NK-92 treated with Interleukin-12 subunit alpha and Interleukin-12 subunit beta, amount 100 ng/mL, for 24 hours (cell line): ENCODE measurements at regions not wholly inside any gene's neighbourhood (a gene's known extent, or its start where the extent isn't known, plus 50 kb on each side); places are given as distances from the start of the nearest gene placed in this dataset.
"Not testable (repeated sequence)": the region's sequence is repeated elsewhere in the genome, so short reads cannot be mapped to it uniquely, and the experiment has no call there.

Experiments used
- DNase-seq: peaks from one replicate; lab custom pipeline; 2025; lab: John Stamatoyannopoulos, UW

DNA sequence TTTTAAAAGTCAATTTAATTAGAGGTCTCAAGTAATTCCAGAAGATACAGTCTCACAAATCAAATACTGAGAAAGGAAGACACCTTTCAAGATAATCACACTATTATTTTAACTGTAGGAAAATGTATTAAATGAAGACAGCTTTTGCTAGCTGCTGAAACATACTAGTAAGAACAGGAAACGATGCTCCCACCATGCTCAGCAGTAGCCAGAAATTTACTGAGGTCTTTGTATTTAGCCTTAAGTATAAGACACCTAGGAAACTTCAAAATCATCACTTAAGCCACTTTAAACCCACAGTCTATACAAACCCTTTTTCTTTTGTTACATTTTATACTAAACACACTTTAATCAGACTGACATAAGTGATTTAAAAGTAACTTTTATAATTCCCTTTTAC is 72.7 kb upstream of the NPIPB12 start:
- not testable (repeated sequence) for DNase-seq

- not testable (repeated sequence) for DNase-seq
These were observed 75.6 kb upstream of the NPIPB12 start for GRCh38 chr16:29581764-29582163.

DNA sequence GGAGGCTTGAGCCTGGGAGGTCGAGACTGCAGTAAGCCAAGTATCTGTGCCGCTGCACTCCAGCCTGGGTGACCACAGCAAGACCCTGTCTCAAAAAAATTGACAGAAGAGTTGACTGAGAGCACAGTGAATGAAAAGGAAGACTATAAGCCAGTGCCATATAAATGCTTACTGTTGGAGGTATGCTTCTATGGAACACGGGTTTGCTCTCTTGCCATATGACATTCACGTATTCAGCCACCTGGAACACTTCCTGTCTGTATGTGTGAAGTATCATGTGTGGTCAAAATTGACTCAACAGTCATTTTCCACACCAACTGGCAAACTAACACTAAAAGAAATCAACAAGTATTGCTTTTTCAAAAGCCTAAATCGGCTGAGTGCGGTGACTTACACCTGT is 71.1 kb upstream of the SPN start:
- DNase-seq: not testable (repeated sequence)

DNA sequence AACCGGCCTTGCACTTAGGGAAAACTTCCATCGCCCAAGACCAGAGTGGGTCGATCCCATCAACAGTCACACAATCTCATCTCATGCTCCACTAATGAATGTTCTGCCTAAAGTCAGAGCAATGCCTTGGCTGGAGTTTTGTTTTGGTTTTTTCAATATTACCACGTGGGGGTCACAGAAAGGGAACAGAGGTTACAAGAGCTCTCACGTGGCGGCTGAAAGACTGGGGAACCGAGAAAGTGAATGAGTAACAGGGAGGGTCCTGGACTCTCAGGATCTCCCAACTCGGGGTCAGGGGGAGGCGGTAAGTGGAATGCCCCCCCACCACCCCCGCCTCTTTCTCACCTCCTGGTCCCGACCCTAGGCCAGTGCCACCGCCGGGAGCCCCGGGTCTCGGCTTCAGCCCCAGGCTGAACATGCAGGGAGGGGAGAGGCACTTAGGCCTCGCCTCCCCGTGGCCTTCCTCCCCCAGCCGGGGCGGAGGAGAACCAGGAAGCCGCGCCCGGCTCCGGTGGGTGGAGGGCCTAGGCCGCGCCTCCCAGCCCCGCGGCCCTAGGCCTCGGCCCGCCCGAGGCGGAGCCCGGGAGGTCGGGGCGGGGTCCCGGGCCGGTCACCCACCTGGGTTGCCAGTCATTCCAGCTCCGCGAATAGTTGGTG is 68.7 kb upstream of the SPN start:
- DNase-seq: peak; percentile 20

DNA sequence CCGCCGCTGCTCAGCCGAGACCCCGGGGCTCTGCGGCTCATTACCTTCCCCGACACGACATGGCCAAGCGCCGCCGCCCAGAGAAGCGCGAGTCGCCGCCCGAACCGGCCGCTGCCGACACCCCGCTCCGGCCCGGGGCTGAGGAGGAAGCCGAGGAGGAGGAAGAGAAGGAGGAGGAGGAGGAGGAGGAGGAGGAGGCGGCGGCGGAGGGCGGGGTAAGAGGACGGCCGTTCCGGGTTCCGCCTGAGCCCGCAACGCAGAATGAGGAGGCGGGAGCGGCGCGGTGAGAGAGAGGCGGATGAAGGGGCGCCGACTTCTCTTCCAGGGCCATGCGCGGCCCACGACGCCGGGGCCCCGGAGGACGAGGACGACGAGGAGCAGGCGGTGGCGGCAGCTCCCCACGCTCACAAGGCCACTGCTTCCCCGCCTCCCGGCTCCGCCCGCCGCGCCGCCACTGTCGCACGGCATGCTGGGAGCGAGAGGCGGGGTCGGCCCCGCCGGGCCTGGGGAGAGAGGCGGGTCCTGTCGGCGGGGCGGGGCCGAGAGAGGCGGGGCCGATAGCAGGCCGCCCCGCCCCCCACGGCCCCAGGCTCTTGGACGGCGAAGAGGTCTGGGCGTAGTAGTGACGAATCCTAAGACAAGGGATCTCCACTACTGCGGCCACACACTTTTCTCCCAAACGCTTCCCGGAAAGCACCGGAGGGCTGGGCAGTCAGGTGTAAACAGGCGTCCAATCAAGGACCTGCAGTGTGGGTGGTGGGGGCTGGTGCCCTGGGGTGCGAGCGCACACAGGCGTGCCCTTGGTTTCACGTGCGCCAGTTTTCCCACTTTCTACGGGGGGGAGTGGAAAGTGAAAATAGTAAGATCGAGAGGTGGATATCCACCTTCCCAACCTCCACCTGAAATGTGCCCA is 67.9 kb upstream of the SPN start:
- DNase-seq: peak; percentile 88

GRCh38 chr16:29597030-29597429 is 66.0 kb upstream of the SPN start:
- DNase-seq: not testable (repeated sequence)

GRCh38 chr16:29600111-29601000 is 62.7 kb upstream of the SPN start:
- not testable (repeated sequence) for DNase-seq

DNA sequence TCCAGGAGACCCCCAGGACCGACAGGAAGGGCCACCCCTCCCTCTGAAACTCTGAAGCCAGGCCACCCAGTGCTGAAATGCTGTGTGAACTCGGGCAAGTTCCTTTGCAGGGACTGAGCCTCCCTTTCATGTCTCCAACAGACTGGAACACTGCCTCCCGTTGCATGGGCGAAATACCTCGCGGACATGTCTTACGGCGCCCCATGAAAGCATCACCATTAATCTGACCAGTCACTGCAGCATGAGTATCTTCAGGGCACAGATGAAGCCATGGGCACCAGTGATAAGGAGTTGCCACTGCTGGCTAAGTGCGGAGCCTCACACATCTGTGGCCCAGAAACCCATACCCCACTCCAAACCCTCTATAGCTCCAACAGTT is 60.8 kb upstream of the SPN start:
- DNase-seq: not testable (repeated sequence)

DNA sequence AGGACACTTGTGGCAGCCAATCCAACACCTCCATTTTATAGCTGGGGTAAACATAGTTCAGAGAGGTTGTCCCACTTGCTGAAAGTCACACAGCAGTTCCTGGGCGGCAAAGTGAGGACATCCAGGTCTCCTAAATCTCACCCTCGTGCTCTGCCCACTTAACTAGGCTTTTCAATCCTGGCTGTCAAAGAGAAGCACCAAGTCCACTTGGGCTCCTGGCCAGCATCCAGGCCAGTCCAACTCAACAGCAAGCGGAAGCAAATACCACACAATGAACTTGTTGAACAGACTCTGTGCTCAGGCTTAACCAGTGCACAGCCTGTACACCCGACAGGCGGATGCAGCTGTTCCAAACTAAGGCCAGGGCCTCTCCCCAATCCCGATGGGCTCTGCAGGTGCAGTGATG is 60.4 kb upstream of the SPN start:
- not testable (repeated sequence) for DNase-seq

DNA sequence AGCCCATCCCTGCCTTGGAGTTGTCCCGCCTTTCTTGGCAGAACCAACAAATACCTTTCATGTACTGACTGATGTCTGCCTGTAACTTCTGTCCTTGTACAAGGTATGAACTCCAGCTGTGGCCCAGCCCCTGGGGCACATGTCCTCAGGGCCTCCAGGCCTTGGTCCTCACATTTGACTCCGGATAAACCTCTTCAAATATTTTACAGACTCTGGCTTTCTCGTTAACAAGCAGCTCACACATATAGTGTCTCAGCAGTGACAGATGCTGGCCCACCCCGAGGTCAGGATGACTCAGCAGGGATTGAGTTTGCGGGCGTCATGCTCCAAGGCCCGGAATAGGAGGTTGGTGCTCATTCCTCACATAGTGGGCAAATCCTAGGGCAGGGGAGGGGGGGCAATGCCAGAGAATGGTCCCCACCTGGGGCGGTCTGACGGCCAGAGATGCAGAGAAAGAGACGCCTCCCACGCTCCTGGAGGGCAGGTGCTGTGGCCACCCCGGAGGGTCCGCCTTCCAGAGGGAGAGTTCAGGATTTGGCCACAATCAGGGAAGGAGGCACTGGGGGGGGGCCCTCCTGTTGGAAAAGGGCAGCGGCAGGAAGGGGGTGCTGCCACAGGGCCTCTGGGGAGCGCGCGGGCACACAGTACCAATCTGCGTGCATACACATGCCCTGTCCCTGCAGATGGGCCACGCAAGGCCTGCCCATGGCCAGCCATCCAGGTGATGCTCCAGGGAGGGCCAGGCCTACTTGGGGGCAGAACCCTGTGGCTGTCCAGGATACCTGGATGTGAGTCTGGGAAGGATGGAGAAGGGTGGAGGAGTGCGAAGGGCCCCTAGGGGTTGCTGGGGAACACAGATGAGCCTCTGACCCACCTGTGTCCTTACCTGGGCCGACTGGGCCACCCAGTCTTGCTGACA is 58.2 kb upstream of the SPN start:
- not testable (repeated sequence) for DNase-seq

- not testable (repeated sequence) for DNase-seq
These were observed 57.3 kb upstream of the SPN start for GRCh38 chr16:29605593-29606205.

- DNase-seq: not testable (repeated sequence)
These were observed 56.2 kb upstream of the SPN start for GRCh38 chr16:29606669-29607427.

GRCh38 chr16:29607428-29607823 is 55.6 kb upstream of the SPN start:
- not testable (repeated sequence) for DNase-seq

DNA sequence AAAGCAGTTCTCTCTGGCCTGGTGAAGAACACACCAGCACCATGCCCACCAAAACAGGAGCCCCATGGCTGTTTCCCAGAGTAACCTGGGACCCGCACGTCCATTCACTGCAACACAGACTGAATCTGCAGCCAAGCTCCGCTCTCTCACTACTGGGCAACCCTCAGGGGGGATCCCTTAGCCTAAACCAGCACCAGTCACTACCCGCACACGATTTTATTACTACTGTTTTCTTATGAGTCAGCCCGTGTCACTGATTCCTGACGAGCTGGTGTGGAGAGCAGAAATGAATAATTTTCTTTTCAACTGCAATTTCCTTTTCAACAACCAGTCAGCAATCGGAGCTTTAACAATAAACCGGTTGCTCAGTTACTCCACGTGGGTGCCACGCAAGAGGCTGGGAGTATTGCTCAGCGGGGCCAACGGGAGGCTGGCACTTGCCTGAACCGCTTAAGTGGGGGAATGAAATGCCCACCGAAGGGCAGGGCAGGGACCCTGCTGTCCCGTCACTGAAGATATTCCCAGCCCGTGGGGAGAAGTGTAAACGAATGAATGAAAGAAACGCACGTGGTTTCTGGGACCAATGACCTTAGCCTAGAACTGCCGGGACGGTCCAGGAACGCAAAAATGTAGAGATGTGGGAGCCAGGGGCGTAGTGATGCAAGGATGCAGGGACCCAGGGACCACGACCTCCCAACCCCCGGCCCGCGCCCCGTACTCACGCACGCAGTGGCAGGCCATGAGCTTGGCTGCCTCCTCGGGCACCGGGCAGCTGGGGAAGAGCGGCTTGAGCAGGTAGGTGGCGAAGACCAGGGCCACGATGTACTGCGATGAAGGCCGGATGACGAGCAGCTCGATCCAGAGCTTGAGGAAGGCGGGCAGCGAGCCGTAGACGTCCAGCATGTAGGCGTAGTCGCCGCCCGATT is 50.4 kb upstream of the SPN start:
- not testable (repeated sequence) for DNase-seq
